AG10803 (cell line): ENCODE measurements at regions not wholly inside any gene's neighbourhood (a gene's known extent, or its start where the extent isn't known, plus 50 kb on each side); places are given as distances from the start of the nearest gene placed in this dataset.
"Not testable (repeated sequence)": the region's sequence is repeated elsewhere in the genome, so short reads cannot be mapped to it uniquely, and the experiment has no call there.

Source experiments
- DNase-seq: peaks from one replicate; pipeline ENCODE4 v3.0.0; 2010; ENCODE audit warnings: low read depth
- H3K4me3 ChIP-seq: 2 replicates; pipeline ENCODE4 v1.5.1; 2011; ENCODE audit warnings: mild to moderate bottlenecking, low read length, control low read depth
- TF ChIP-seq, protein P1 (sequence below): conservative IDR thresholded peaks from 2 replicates; pipeline ENCODE4 v1.5.1; 2011; ENCODE audit warnings: mild to moderate bottlenecking, low read length, control low read depth, inconsistent platforms

GRCh38 chr5:24142341-24142740 is 502.4 kb downstream of the CDH10 start:
- DNase-seq: no peak
- TF ChIP-seq, protein P1, sequence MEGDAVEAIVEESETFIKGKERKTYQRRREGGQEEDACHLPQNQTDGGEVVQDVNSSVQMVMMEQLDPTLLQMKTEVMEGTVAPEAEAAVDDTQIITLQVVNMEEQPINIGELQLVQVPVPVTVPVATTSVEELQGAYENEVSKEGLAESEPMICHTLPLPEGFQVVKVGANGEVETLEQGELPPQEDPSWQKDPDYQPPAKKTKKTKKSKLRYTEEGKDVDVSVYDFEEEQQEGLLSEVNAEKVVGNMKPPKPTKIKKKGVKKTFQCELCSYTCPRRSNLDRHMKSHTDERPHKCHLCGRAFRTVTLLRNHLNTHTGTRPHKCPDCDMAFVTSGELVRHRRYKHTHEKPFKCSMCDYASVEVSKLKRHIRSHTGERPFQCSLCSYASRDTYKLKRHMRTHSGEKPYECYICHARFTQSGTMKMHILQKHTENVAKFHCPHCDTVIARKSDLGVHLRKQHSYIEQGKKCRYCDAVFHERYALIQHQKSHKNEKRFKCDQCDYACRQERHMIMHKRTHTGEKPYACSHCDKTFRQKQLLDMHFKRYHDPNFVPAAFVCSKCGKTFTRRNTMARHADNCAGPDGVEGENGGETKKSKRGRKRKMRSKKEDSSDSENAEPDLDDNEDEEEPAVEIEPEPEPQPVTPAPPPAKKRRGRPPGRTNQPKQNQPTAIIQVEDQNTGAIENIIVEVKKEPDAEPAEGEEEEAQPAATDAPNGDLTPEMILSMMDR: no peak
- no peak overlapping the region for H3K4me3 ChIP-seq

GRCh38 chr5:24145806-24146205 is 499.0 kb downstream of the CDH10 start:
- no peak for DNase-seq
- H3K4me3 ChIP-seq: no peak overlapping the region
- TF ChIP-seq, protein P1: no peak

DNA sequence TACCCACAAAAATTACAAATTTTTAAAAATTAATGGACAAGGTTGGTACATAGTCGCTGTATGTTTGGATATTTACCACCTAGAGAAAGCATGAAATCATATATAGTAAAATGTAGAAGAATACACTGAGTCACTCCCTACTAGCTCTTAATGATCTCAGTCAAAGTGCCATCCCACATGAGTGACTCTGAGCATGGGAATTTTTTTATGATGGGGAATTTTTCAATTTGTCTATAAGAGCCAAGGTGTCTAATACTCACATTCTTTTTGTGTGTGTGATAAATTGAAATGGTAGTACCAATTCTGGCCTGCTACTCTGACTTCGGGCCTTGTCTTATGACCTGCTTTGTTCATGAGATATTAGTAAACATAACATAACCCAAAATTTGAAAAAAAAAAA is 483.2 kb downstream of the CDH10 start:
- H3K4me3 ChIP-seq: no peak overlapping the region
- DNase-seq: no peak
- TF ChIP-seq, protein P1: no peak

DNA sequence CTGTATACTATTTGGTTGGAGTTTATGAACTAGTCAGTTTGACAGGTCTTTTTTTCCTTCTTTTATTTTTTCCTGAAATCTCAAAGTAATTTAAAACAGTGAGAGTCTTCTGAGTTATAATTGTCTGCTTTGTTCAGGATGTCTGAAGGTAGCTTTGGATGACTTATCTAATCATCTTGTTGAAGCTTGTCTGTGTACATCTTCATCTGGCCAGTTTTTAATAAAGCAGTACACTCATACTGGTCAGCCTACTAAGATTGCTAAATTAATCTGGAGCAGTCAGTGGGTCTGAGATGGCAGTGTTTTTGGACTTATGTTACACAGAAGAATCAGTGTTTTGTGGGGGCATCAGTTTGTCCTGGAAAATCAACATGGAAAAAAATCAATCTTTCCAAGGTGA is 482.4 kb downstream of the CDH10 start:
- TF ChIP-seq, protein P1: no peak
- no peak for DNase-seq
- H3K4me3 ChIP-seq: no peak overlapping the region

DNA sequence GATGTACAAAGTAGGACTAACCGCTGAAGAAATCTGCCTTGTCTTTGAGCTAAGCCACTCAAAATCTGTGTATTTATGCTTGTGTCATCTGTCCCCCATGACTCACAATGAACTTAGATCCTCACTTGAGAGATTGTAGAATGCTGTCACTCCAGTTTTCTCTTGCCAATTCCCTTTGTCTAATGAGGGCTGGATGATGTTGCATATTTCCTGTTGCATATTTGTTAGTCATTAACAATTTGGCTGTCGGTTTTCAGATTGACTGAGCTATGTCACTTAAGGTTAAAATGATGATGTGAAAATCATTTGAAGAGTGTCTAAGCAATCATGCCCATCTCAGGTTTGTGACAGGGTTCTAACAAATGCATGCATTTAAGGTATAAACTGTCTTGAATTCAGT is 481.7 kb downstream of the CDH10 start:
- no peak for DNase-seq
- TF ChIP-seq, protein P1: no peak

GRCh38 chr5:24167806-24168205 is 477.0 kb downstream of the CDH10 start:
- no peak for DNase-seq
- TF ChIP-seq, protein P1: no peak
- H3K4me3 ChIP-seq: no peak overlapping the region

More for the DNA sequence above, 481.7 kb downstream of the CDH10 start:
- no peak overlapping the region for H3K4me3 ChIP-seq

GRCh38 chr5:24170026-24170425 is 474.8 kb downstream of the CDH10 start:
- no peak for DNase-seq
- H3K4me3 ChIP-seq: no peak overlapping the region
- TF ChIP-seq, protein P1: no peak

DNA sequence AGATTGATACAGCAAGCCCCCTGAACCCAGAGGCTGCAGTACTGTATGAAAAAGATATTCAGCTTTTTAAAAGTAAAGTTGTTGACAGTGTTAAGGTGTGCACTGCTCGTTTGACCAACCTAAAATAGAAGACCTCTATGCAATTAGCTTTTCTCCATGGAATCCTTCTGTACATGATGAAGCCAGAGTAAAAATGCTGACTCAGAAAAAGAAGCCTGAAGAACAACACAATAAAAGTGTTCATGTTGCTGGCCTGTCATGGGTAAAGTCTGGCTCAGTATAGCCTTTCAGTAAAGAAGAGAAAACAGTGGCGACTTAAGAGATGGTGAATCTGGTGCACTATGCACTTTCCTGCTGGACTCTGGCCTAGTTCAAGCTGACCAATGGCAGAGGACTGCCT is 473.8 kb downstream of the CDH10 start:
- H3K4me3 ChIP-seq, DNase-seq: not testable (repeated sequence)
